IMR-90 (cell line): ENCODE measurements at regions not wholly inside any gene's neighbourhood (a gene's known extent, or its start where the extent isn't known, plus 50 kb on each side); places are given as distances from the start of the nearest gene placed in this dataset.

Experiments used
- ATAC-seq: fragments of 200-7000 bp; cut with Tn5 transposase; 2 replicates; pipeline ENCODE4 v1.9.1; 2020; ENCODE audit warnings: low read depth, mild to moderate bottlenecking, moderate library complexity
- BruUV-seq: library from RNA; stranded (reverse); fragments of 400-500 nt; replicated peaks from 2 replicates; lab custom pipeline; 2021; lab: Mats Ljungman, UMichigan
- CTCF ChIA-PET: fragments of 300-600 bp; formaldehyde crosslinking; extraction: SDS; loops from one replicate; lab custom pipeline; 2021; ENCODE audit warnings: antibody characterized with exemption; lab: Yijun Ruan, JAX
- POLR2A ChIA-PET: fragments of 300-600 bp; sonication (Branson Sonifier 250); formaldehyde crosslinking; loops from one replicate; lab custom pipeline; 2022; ENCODE audit warnings: antibody characterized with exemption; ENCODE audit not compliant: unreplicated experiment; lab: Charles Lee
- DNase-seq: peaks from one replicate; pipeline ENCODE4 v3.0.0; 2013
- H2AFZ ChIP-seq: replicated peaks from 2 replicates; pipeline ENCODE3; 2013; ENCODE audit warnings: low read length, mild to moderate bottlenecking; ENCODE audit not compliant: poor library complexity
- H2AK5ac ChIP-seq: 2 replicates; pipeline ENCODE4 v1.6.1; 2013; ENCODE audit warnings: low read depth, low read length, inconsistent platforms
- H2AK9ac ChIP-seq: replicated peaks from 2 replicates; pipeline ENCODE3; 2013; ENCODE audit warnings: mild to moderate bottlenecking, low read depth, low read length, moderate library complexity; ENCODE audit not compliant: poor library complexity
- H2BK120ac ChIP-seq: 2 replicates; pipeline ENCODE4 v1.6.1; 2013; ENCODE audit warnings: low read depth, low read length, inconsistent platforms
- H2BK15ac ChIP-seq: 3 replicates; pipeline ENCODE4 v1.6.1; 2013; ENCODE audit warnings: low read depth, low read length, inconsistent platforms
- H2BK20ac ChIP-seq: 2 replicates; pipeline ENCODE4 v1.6.1; 2013; ENCODE audit warnings: low read depth, mild to moderate bottlenecking, inconsistent platforms, low read length, moderate library complexity
- H2BK5ac ChIP-seq: 2 replicates; pipeline ENCODE4 v1.6.1; 2013; ENCODE audit warnings: mild to moderate bottlenecking, low read depth, low read length, inconsistent platforms; ENCODE audit not compliant: poor library complexity, severe bottlenecking
- H3K14ac ChIP-seq: replicated peaks from 2 replicates; pipeline ENCODE4 v1.6.1; 2013; ENCODE audit warnings: low read depth, low read length, inconsistent platforms
- H3K18ac ChIP-seq: 2 replicates; pipeline ENCODE4 v1.6.1; 2013; ENCODE audit warnings: low read depth, low read length, control low read depth
- H3K23ac ChIP-seq: 2 replicates; pipeline ENCODE4 v1.6.1; 2013; ENCODE audit warnings: low read depth, low read length, inconsistent platforms
- H3K27ac ChIP-seq: 2 replicates; pipeline ENCODE4 v1.5.1; 2013; ENCODE audit warnings: mild to moderate bottlenecking, control low read depth, low read length; ENCODE audit not compliant: insufficient read depth
- H3K27me3 ChIP-seq: 2 replicates; pipeline ENCODE4 v1.6.1; 2013; ENCODE audit warnings: low read length; ENCODE audit not compliant: control insufficient read depth, insufficient read depth
- H3K36me3 ChIP-seq: 2 replicates; pipeline ENCODE4 v1.6.1; 2013; ENCODE audit warnings: low read length, mixed read lengths; ENCODE audit not compliant: control insufficient read depth, insufficient read depth
- H3K4ac ChIP-seq: 2 replicates; pipeline ENCODE4 v1.6.1; 2013; ENCODE audit warnings: low read depth, low read length, inconsistent platforms
- H3K4me1 ChIP-seq: 2 replicates; pipeline ENCODE4 v1.6.1; 2013; ENCODE audit warnings: low read length, mixed read lengths; ENCODE audit not compliant: control insufficient read depth, insufficient read depth
- H3K4me2 ChIP-seq: 2 replicates; pipeline ENCODE4 v1.6.1; 2013; ENCODE audit warnings: low read depth, mild to moderate bottlenecking, control low read depth, low read length, moderate library complexity
- H3K4me3 ChIP-seq: 2 replicates; pipeline ENCODE4 v1.5.1; 2013; ENCODE audit warnings: low read depth, mild to moderate bottlenecking, control low read depth, low read length, moderate library complexity; ENCODE audit not compliant: insufficient read depth
- H3K56ac ChIP-seq: 2 replicates; pipeline ENCODE4 v1.6.1; 2013; ENCODE audit warnings: low read length, inconsistent platforms; ENCODE audit not compliant: insufficient read depth; ENCODE audit errors: extremely low read depth
- H3K79me1 ChIP-seq, 2 experiments: 2 replicates each; pipeline ENCODE4 v1.6.1; 2013; ENCODE audit warnings: low read length in 2 of 2, inconsistent platforms in 1 of 2, low read depth in 1 of 2
- H3K9ac ChIP-seq: 2 replicates; pipeline ENCODE4 v1.6.1; 2013; ENCODE audit warnings: low read depth, low read length, control low read depth
- H3K9me1 ChIP-seq: 2 replicates; pipeline ENCODE4 v1.6.1; 2013; ENCODE audit warnings: low read length, inconsistent platforms; ENCODE audit not compliant: insufficient read depth
- H3K9me3 ChIP-seq: 2 replicates; pipeline ENCODE4 v1.6.1; 2013; ENCODE audit warnings: low read length; ENCODE audit not compliant: control insufficient read depth, insufficient read depth
- H4K20me1 ChIP-seq: 2 replicates; pipeline ENCODE4 v1.6.1; 2013; ENCODE audit warnings: low read length, inconsistent platforms; ENCODE audit not compliant: insufficient read depth
- H4K5ac ChIP-seq: 2 replicates; pipeline ENCODE4 v1.6.1; 2013; ENCODE audit warnings: mild to moderate bottlenecking, low read depth, low read length, control low read depth
- H4K8ac ChIP-seq, 2 experiments: 2 replicates each; pipeline ENCODE4 v1.6.1; 2013; ENCODE audit warnings: low read depth in 2 of 2, low read length in 2 of 2, control low read depth in 1 of 2, inconsistent platforms in 1 of 2
- H4K91ac ChIP-seq: 2 replicates; pipeline ENCODE4 v1.6.1; 2013; ENCODE audit warnings: low read depth, low read length, inconsistent platforms; ENCODE audit not compliant: insufficient read depth
- BHLHE40 ChIP-seq: fragments of 150-350 bp; IDR thresholded peaks from 2 replicates; pipeline ENCODE4 v1.6.1; 2016; ENCODE audit warnings: mild to moderate bottlenecking, low read depth, low read length
- CEBPB ChIP-seq: IDR thresholded peaks from 2 replicates; pipeline ENCODE4 v1.6.1; 2012; ENCODE audit warnings: low read depth, low read length, improper control_type of control experiment
- CHD1 ChIP-seq: IDR thresholded peaks from 2 replicates; pipeline ENCODE4 v1.6.1; 2012; ENCODE audit warnings: low read depth, low read length, improper control_type of control experiment
- ELK1 ChIP-seq: fragments of 150-350 bp; IDR thresholded peaks from 2 replicates; pipeline ENCODE4 v1.6.1; 2016; ENCODE audit warnings: low read depth, mild to moderate bottlenecking, low read length, moderate library complexity, borderline replicate concordance
- MAFK ChIP-seq: IDR thresholded peaks from 2 replicates; pipeline ENCODE4 v1.6.1; 2012; ENCODE audit warnings: low read depth, low read length, improper control_type of control experiment
- NFE2L2 ChIP-seq: fragments of 150-350 bp; IDR thresholded peaks from 2 replicates; pipeline ENCODE4 v1.6.1; 2016; ENCODE audit warnings: low read depth, mild to moderate bottlenecking, low read length
- POLR2A ChIP-seq: IDR thresholded peaks from 2 replicates; pipeline ENCODE4 v1.6.1; 2012; ENCODE audit warnings: mild to moderate bottlenecking, low read depth, low read length
- RAD21 ChIP-seq: IDR thresholded peaks from 2 replicates; pipeline ENCODE4 v1.6.1; 2012; ENCODE audit warnings: low read length, improper control_type of control experiment
- USF2 ChIP-seq: fragments of 150-350 bp; IDR thresholded peaks from 2 replicates; pipeline ENCODE4 v1.6.1; 2017; ENCODE audit warnings: mild to moderate bottlenecking, antibody characterized with exemption, low read length, low read depth
- dilution Hi-C: fragments of 300-500 bp; cut with HindIII; formaldehyde crosslinking; loops from one replicate; pipeline ENCODE4 v1.14.3; 2018; ENCODE audit warnings: low sequenced_read_pairs; ENCODE audit not compliant: unreplicated experiment
- in situ Hi-C: fragments of 300-500 bp; cut with MboI; formaldehyde crosslinking; loops from 3 replicates; pipeline ENCODE4 v1.14.3; 2019; ENCODE audit warnings: low sequenced_read_pairs, inconsistent platforms, mixed read lengths
- intact Hi-C: fragments of 100-400 bp; cut with micrococcal nuclease; formaldehyde crosslinking; loops from 2 replicates; pipeline ENCODE4 v1.10.0; 2022

GRCh38 chr5:30956251-30956650, 237.2 kb upstream of the CDH6 start:
- Histone ChIP-seq H4K5ac (no peak overlapping the region), H2AK9ac (no peak overlapping the region), H3K9me1 (no peaks in the 10 kb centered on the region), H4K91ac (no peak overlapping the region), H3K14ac (no peak overlapping the region), H3K9ac (no peak overlapping the region), H3K4me3 (no peak overlapping the region), H3K4ac (no peak overlapping the region), H2BK120ac (no peak overlapping the region), H4K20me1 (no peaks in the 10 kb centered on the region), H4K8ac (no peak overlapping the region), H2AFZ (no peak overlapping the region), H3K23ac (no peak overlapping the region), H2BK15ac (no peak overlapping the region), H3K36me3 (no peaks in the 10 kb centered on the region), H3K27me3 (no peaks in the 10 kb centered on the region), H3K27ac (no peak overlapping the region), H2BK20ac (no peak overlapping the region), H3K9me3 (no peaks in the 10 kb centered on the region), H2BK5ac (no peak overlapping the region), H2AK5ac (no peak overlapping the region), H3K4me2 (no peak overlapping the region), H3K18ac (no peak overlapping the region), H3K79me1 (no peaks in the 10 kb centered on the region), H3K56ac (no peak overlapping the region), H3K4me1 (no peaks in the 10 kb centered on the region)
- dilution Hi-C loops: no loop called here
- ChIA-PET CTCF (interaction anchor here (0.6 kb wide), 1 partner anchor 14 kb away, joined by 3 read pairs; no protein-coding TSS in a partner anchor), POLR2A (no interaction called here)
- no peak for TF ChIP-seq CEBPB
- no peak for TF ChIP-seq USF2
- no peak for TF ChIP-seq NFE2L2
- TF ChIP-seq ELK1: no peak
- TF ChIP-seq CHD1: no peak
- TF ChIP-seq RAD21: no peak
- no peak for TF ChIP-seq MAFK
- TF ChIP-seq BHLHE40: no peak
- no peak for TF ChIP-seq POLR2A
- no TSS peak for BruUV-seq
- ATAC-seq: no peak
- intact Hi-C loops: no loop called here
- no peak for DNase-seq
- in situ Hi-C loops: no loop called here
